Mesendoderm (in vitro differentiated cells): ENCODE measurements at regions not wholly inside any gene's neighbourhood (a gene's known extent, or its start where the extent isn't known, plus 50 kb on each side); places are given as distances from the start of the nearest gene placed in this dataset.

ENCODE experiments used
- DNase-seq: peaks from one replicate; pipeline ENCODE4 v3.0.0; 2013
- H2AK5ac ChIP-seq: 2 replicates; pipeline ENCODE4 v1.6.1; 2013; ENCODE audit warnings: low read length, inconsistent platforms
- H2BK120ac ChIP-seq: 2 replicates; pipeline ENCODE4 v1.6.1; 2013; ENCODE audit warnings: low read depth, mild to moderate bottlenecking, low read length, moderate library complexity, mixed read lengths
- H2BK15ac ChIP-seq: replicated peaks from 2 replicates; pipeline ENCODE4 v1.6.1; 2013; ENCODE audit warnings: low read depth, mild to moderate bottlenecking, moderate library complexity
- H2BK5ac ChIP-seq: 2 replicates; pipeline ENCODE4 v1.6.1; 2013; ENCODE audit warnings: low read length, inconsistent platforms
- H3K18ac ChIP-seq: 2 replicates; pipeline ENCODE4 v1.6.1; 2013; ENCODE audit warnings: mild to moderate bottlenecking, low read length, mixed read lengths
- H3K23ac ChIP-seq: one replicate; pipeline ENCODE4 v1.6.1; 2013; ENCODE audit warnings: low read length
- H3K27ac ChIP-seq: 2 replicates; pipeline ENCODE4 v1.5.1; 2013; ENCODE audit warnings: low read depth, mild to moderate bottlenecking, inconsistent platforms, low read length, moderate library complexity
- H3K27me3 ChIP-seq: 2 replicates; pipeline ENCODE4 v1.6.1; 2013; ENCODE audit warnings: low read length, control low read depth, mild to moderate bottlenecking, inconsistent platforms; ENCODE audit not compliant: insufficient read depth, poor library complexity
- H3K36me3 ChIP-seq: 2 replicates; pipeline ENCODE4 v1.6.1; 2013; ENCODE audit warnings: low read length, inconsistent platforms; ENCODE audit not compliant: control insufficient read depth, insufficient read depth
- H3K4ac ChIP-seq: one replicate; pipeline ENCODE4 v1.6.1; 2013; ENCODE audit warnings: low read depth, mild to moderate bottlenecking, low read length, moderate library complexity
- H3K4me1 ChIP-seq: 2 replicates; pipeline ENCODE4 v1.6.1; 2013; ENCODE audit warnings: low read depth, low read length, inconsistent platforms; ENCODE audit not compliant: control insufficient read depth
- H3K4me2 ChIP-seq: 2 replicates; pipeline ENCODE4 v1.6.1; 2013; ENCODE audit warnings: low read length
- H3K4me3 ChIP-seq: 2 replicates; pipeline ENCODE4 v1.5.1; 2013; ENCODE audit warnings: mild to moderate bottlenecking, low read length
- H3K56ac ChIP-seq: one replicate; pipeline ENCODE4 v1.6.1; 2013; ENCODE audit warnings: low read length
- H3K79me1 ChIP-seq: 2 replicates; pipeline ENCODE4 v1.6.1; 2013; ENCODE audit warnings: low read length, inconsistent platforms
- H3K79me2 ChIP-seq: 2 replicates; pipeline ENCODE4 v1.6.1; 2013; ENCODE audit warnings: mild to moderate bottlenecking, low read length; ENCODE audit not compliant: control insufficient read depth, insufficient read depth
- H3K9ac ChIP-seq: 2 replicates; pipeline ENCODE4 v1.6.1; 2013; ENCODE audit warnings: low read length, inconsistent platforms
- H4K5ac ChIP-seq: one replicate; pipeline ENCODE4 v1.6.1; 2013; ENCODE audit warnings: low read length
- H4K8ac ChIP-seq: one replicate; pipeline ENCODE4 v1.6.1; 2013; ENCODE audit warnings: low read depth, mild to moderate bottlenecking, control low read depth, low read length, moderate library complexity
- WGBS: extraction: QIAGEN DNeasy Blood & Tissue Kit; methylation state at CpG from one replicate; pipeline ENCODE4 v1.1.7; 2013; ENCODE audit warnings: low lambda C conversion rate, missing lambda C conversion rate; ENCODE audit not compliant: insufficient coverage; ENCODE audit errors: extremely low coverage; 5-methylcytosine and 5-hydroxymethylcytosine counted together

- Histone ChIP-seq H4K5ac (no peak overlapping the region), H3K4me3 (no peak overlapping the region), H3K79me2 (no peaks in the 10 kb centered on the region), H4K8ac (no peak overlapping the region), H3K4me2 (no peak overlapping the region), H2AK5ac (no peak overlapping the region), H3K4ac (no peak overlapping the region), H3K23ac (no peak overlapping the region), H3K4me1 (no peaks in the 10 kb centered on the region), H3K56ac (no peak overlapping the region), H3K9ac (no peak overlapping the region), H3K18ac (no peak overlapping the region), H3K27me3 (no peaks in the 10 kb centered on the region), H2BK120ac (no peak overlapping the region), H2BK15ac (no peak overlapping the region), H3K79me1 (no peaks in the 10 kb centered on the region), H3K36me3 (no peaks in the 10 kb centered on the region), H2BK5ac (no peak overlapping the region), H3K27ac (no peak overlapping the region)
- no peak for DNase-seq
Measured at GRCh38 chr1:87452648-87453047, 124.0 kb downstream of the LMO4 start.

- DNase-seq, result no peak
- Histone ChIP-seq H3K18ac (no peak overlapping the region), H3K27ac (no peak overlapping the region), H2BK120ac (no peak overlapping the region), H3K4me1 (no peaks in the 10 kb centered on the region), H3K27me3 (no peaks in the 10 kb centered on the region), H3K79me1 (no peaks in the 10 kb centered on the region), H3K23ac (no peak overlapping the region), H2AK5ac (no peak overlapping the region), H3K4me3 (no peak overlapping the region), H3K4me2 (no peak overlapping the region), H4K5ac (no peak overlapping the region), H2BK15ac (no peak overlapping the region), H4K8ac (no peak overlapping the region), H3K79me2 (no peaks in the 10 kb centered on the region), H3K4ac (no peak overlapping the region), H3K36me3 (no peaks in the 10 kb centered on the region), H3K56ac (no peak overlapping the region), H3K9ac (no peak overlapping the region), H2BK5ac (no peak overlapping the region)
- no CpG with 5 or more reads among the region's 2 CpGs for WGBS
Measured at GRCh38 chr1:87457408-87457807, 128.7 kb downstream of the LMO4 start.

- no CpG with 5 or more reads among the region's 1 CpG for WGBS
- no peak overlapping the region for H2AK5ac ChIP-seq
Measured at GRCh38 chr1:87462894-87463293, 134.2 kb downstream of the LMO4 start.

GRCh38 chr1:87464022-87464490, 135.4 kb downstream of the LMO4 start:
- Histone ChIP-seq H2BK15ac (no peak overlapping the region), H2BK5ac (no peak overlapping the region), H3K4me2 (no peak overlapping the region), H2AK5ac (no peak overlapping the region), H3K4ac (no peak overlapping the region), H3K4me3 (no peak overlapping the region), H3K36me3 (no peaks in the 10 kb centered on the region), H3K79me1 (no peaks in the 10 kb centered on the region), H3K23ac (no peak overlapping the region), H3K18ac (peak overlapping the region; percentile 39), H3K9ac (no peak overlapping the region), H3K56ac (no peak overlapping the region), H3K79me2 (no peaks in the 10 kb centered on the region), H4K8ac (no peak overlapping the region), H3K4me1 (no peaks in the 10 kb centered on the region), H4K5ac (no peak overlapping the region), H3K27ac (no peak overlapping the region), H3K27me3 (no peaks in the 10 kb centered on the region), H2BK120ac (no peak overlapping the region)
- DNase-seq, result no peak
- no CpG with 5 or more reads among the region's 3 CpGs for WGBS

More at GRCh38 chr1:87462894-87463293, 134.2 kb downstream of the LMO4 start:
- H3K4me3 ChIP-seq, result no peak overlapping the region
- H2BK15ac ChIP-seq, result no peak overlapping the region
- H3K23ac ChIP-seq, result no peak overlapping the region
- H3K18ac ChIP-seq, result no peak overlapping the region
- no peaks in the 10 kb centered on the region for H3K4me1 ChIP-seq
- no peak for DNase-seq
- H3K9ac ChIP-seq, result no peak overlapping the region
- H2BK5ac ChIP-seq, result no peak overlapping the region
- no peak overlapping the region for H3K4ac ChIP-seq
- H4K5ac ChIP-seq, result no peak overlapping the region
- no peaks in the 10 kb centered on the region for H3K79me2 ChIP-seq
- no peak overlapping the region for H4K8ac ChIP-seq
- no peak overlapping the region for H2BK120ac ChIP-seq
- H3K79me1 ChIP-seq, result no peaks in the 10 kb centered on the region
- H3K4me2 ChIP-seq, result no peak overlapping the region
- H3K36me3 ChIP-seq, result no peaks in the 10 kb centered on the region
- no peak overlapping the region for H3K27ac ChIP-seq
- H3K27me3 ChIP-seq, result no peaks in the 10 kb centered on the region
- H3K56ac ChIP-seq, result no peak overlapping the region

GRCh38 chr1:87466621-87467020, 137.9 kb downstream of the LMO4 start:
- Histone ChIP-seq H3K4me2 (no peak overlapping the region), H2AK5ac (no peak overlapping the region), H3K9ac (no peak overlapping the region), H4K8ac (no peak overlapping the region), H3K79me2 (no peaks in the 10 kb centered on the region), H3K23ac (no peak overlapping the region), H3K27ac (no peak overlapping the region), H3K79me1 (no peaks in the 10 kb centered on the region), H3K4me1 (no peaks in the 10 kb centered on the region), H3K4ac (no peak overlapping the region), H2BK120ac (no peak overlapping the region), H3K56ac (no peak overlapping the region), H4K5ac (no peak overlapping the region), H3K27me3 (no peaks in the 10 kb centered on the region), H2BK15ac (no peak overlapping the region), H2BK5ac (no peak overlapping the region), H3K18ac (no peak overlapping the region), H3K36me3 (no peaks in the 10 kb centered on the region), H3K4me3 (no peak overlapping the region)
- no peak for DNase-seq
- WGBS, result no CpG with 5 or more reads among the region's 7 CpGs

GRCh38 chr1:87472716-87473115, 144.0 kb downstream of the LMO4 start:
- H3K56ac ChIP-seq, result no peak overlapping the region
- no peak overlapping the region for H3K9ac ChIP-seq
- no peak overlapping the region for H4K5ac ChIP-seq
- no peak overlapping the region for H2AK5ac ChIP-seq
- H2BK5ac ChIP-seq, result no peak overlapping the region
- peak; percentile 67 for DNase-seq
- no peaks in the 10 kb centered on the region for H3K79me2 ChIP-seq
- no peak overlapping the region for H2BK15ac ChIP-seq
- no peaks in the 10 kb centered on the region for H3K36me3 ChIP-seq
- H3K4me3 ChIP-seq, result no peak overlapping the region
- H3K4ac ChIP-seq, result no peak overlapping the region
- WGBS, result no CpG with 5 or more reads among the region's 4 CpGs
- no peaks in the 10 kb centered on the region for H3K79me1 ChIP-seq
- H3K23ac ChIP-seq, result no peak overlapping the region
- H3K18ac ChIP-seq, result no peak overlapping the region
- peaks cover 9% of the 10 kb centered on the region for H3K4me1 ChIP-seq
- H4K8ac ChIP-seq, result no peak overlapping the region
- no peak overlapping the region for H2BK120ac ChIP-seq
- no peak overlapping the region for H3K4me2 ChIP-seq
- no peak overlapping the region for H3K27ac ChIP-seq
- H3K27me3 ChIP-seq, result no peaks in the 10 kb centered on the region
